ENCODE measurements at regions not wholly inside any gene's neighbourhood (a gene's known extent, or its start where the extent isn't known, plus 50 kb on each side); places are given as distances from the start of the nearest gene placed in this dataset.
"Not testable (repeated sequence)": the region's sequence is repeated elsewhere in the genome, so short reads cannot be mapped to it uniquely, and the experiment has no call there.

DNA sequence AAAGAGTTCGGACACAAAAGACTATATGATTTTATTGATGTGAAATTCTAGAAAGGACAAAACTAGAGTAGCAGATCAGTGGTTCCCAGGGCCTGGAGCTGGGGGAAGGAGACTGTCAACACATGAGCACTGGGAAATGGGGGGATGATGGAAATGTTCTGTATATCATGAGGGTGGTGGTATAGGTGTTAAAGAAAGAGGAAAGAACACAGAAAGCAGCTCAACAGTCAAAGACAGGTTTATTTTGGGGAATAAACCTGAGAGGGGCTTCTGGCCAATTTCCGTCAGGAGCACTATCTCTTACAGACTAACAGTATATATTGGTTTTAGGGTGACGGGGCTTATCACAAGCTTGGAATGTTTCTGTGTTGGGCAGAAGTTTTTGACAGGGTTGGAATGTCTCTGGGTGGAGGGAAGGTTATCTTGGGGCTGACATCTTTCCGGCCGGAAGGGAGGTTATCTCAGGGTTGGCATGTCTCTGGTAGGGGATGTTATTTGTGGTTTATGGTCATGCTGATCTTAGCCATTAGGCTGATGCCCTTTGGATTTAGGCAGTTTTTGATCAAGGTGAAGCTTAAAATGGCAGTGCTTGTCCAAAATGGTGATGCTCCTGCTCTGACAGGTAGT lies 254.6 kb upstream of the NRP1 start:
- H3K4me1 ChIP-seq: no peaks in the 10 kb centered on the region
- 78 to 95% (median 93%) methylated on average over 5 of the region's 5 CpGs for WGBS, 3 donors
- intact Hi-C loops (cut with DNase I): no loop called here
- no peaks in the 10 kb centered on the region for H3K9me3 ChIP-seq
- TF ChIP-seq, protein P1, sequence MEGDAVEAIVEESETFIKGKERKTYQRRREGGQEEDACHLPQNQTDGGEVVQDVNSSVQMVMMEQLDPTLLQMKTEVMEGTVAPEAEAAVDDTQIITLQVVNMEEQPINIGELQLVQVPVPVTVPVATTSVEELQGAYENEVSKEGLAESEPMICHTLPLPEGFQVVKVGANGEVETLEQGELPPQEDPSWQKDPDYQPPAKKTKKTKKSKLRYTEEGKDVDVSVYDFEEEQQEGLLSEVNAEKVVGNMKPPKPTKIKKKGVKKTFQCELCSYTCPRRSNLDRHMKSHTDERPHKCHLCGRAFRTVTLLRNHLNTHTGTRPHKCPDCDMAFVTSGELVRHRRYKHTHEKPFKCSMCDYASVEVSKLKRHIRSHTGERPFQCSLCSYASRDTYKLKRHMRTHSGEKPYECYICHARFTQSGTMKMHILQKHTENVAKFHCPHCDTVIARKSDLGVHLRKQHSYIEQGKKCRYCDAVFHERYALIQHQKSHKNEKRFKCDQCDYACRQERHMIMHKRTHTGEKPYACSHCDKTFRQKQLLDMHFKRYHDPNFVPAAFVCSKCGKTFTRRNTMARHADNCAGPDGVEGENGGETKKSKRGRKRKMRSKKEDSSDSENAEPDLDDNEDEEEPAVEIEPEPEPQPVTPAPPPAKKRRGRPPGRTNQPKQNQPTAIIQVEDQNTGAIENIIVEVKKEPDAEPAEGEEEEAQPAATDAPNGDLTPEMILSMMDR (IDR thresholded peaks at IDR 0.05): no peak
- H3K4me3 ChIP-seq: no peak overlapping the region
- DNase-seq (no peak), ATAC-seq (no peak)
- H3K27me3 ChIP-seq (ENCODE audit: insufficient read depth in 3 of 3, low read length in 2 of 3): no peaks in the 10 kb centered on the region
- no peaks in the 10 kb centered on the region for H3K36me3 ChIP-seq (ENCODE audit: insufficient read depth in 1 of 2, low read depth in 1 of 2)
- H3K27ac ChIP-seq: no peak overlapping the region

- H3K4me1 ChIP-seq; H3K27ac ChIP-seq; H3K4me3 ChIP-seq; intact Hi-C loops (cut with DNase I); H3K36me3 ChIP-seq (ENCODE audit: insufficient read depth in 1 of 2, low read depth in 1 of 2); DNase-seq; H3K9me3 ChIP-seq; H3K27me3 ChIP-seq (ENCODE audit: insufficient read depth in 3 of 3, low read length in 2 of 3); ATAC-seq: not testable (repeated sequence)
- 70 to 87% (median 86%) methylated on average over 3 of the region's 3 CpGs for WGBS, 3 donors
Measured at GRCh38 chr10:33584596-33584995, 250.1 kb upstream of the NRP1 start.

GRCh38 chr10:33579996-33580395 lies 245.5 kb upstream of the NRP1 start:
- Histone ChIP-seq H3K27me3 (ENCODE audit: insufficient read depth in 3 of 3, low read length in 2 of 3) (no peaks in the 10 kb centered on the region), H3K4me1 (no peaks in the 10 kb centered on the region), H3K4me3 (no peak overlapping the region), H3K9me3 (no peaks in the 10 kb centered on the region), H3K27ac (no peak overlapping the region), H3K36me3 (ENCODE audit: insufficient read depth in 1 of 2, low read depth in 1 of 2) (no peaks in the 10 kb centered on the region)
- TF ChIP-seq, protein P1 (IDR thresholded peaks at IDR 0.05): no peak
- intact Hi-C loops (cut with DNase I): no loop called here
- no peak for ATAC-seq
- 62 to 72% (median 65%) methylated on average over 3 of the region's 3 CpGs for WGBS, 3 donors
- no peak for DNase-seq

DNA sequence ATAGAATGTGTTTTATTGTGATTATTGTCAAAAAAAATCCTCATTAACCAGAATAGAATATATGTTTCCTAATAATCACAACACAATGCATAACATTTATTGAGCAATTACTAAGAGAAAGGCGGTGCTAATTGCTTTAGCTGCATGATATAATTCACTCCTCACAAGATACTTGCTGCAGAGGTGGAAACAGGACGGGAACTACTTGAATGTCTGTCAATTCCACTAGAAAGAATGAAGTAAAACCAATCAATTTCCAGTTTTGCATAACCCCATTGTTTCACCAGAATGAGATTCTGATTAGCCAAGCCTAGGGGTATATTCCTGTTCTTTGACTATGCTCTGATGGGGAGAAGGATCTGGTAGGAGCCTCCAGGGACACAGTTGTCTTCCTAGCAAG lies 239.1 kb upstream of the NRP1 start:
- 71 to 85% (median 73%) methylated on average over 2 of the region's 2 CpGs for WGBS, 3 donors
- Histone ChIP-seq H3K27me3 (ENCODE audit: insufficient read depth in 3 of 3, low read length in 2 of 3) (no peaks in the 10 kb centered on the region), H3K27ac (no peak overlapping the region), H3K9me3 (no peaks in the 10 kb centered on the region), H3K4me1 (no peaks in the 10 kb centered on the region), H3K4me3 (no peak overlapping the region), H3K36me3 (ENCODE audit: insufficient read depth in 1 of 2, low read depth in 1 of 2) (no peaks in the 10 kb centered on the region)
- TF ChIP-seq, protein P1 (IDR thresholded peaks at IDR 0.05): no peak
- intact Hi-C loops (cut with DNase I): no loop called here
- ATAC-seq: no peak
- no peak for DNase-seq

DNA sequence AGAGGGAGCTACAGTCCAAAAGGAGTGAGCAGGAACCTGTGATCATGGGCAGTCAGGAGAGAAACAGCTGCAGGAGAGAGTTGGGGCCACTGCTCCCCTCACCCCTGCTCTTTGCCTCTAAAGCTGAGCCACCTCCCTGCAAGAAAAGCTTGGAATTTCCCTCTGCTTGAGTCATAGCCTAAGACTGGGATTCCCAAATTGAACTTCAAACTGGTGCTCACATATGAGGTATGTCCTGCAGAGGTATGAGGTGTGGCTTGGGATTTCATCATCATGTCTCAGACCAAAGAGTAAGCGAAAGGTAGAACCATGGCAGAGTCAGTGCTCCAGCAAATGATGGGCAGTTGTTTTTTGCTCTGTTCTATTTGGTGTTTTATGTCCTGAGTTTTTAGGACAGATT lies 237.1 kb upstream of the NRP1 start:
- TF ChIP-seq, protein P1 (IDR thresholded peaks at IDR 0.05): no peak
- no peaks in the 10 kb centered on the region for H3K4me1 ChIP-seq
- ATAC-seq (no peak), DNase-seq (no peak)
- H3K9me3 ChIP-seq: no peaks in the 10 kb centered on the region
- H3K36me3 ChIP-seq (ENCODE audit: insufficient read depth in 1 of 2, low read depth in 1 of 2): no peaks in the 10 kb centered on the region
- WGBS, 3 donors: 95 to 100% (median 98%) methylated on average over 1 of the region's 1 CpG
- no peak overlapping the region for H3K27ac ChIP-seq
- H3K4me3 ChIP-seq: no peak overlapping the region
- intact Hi-C loops (cut with DNase I): no loop called here
- no peaks in the 10 kb centered on the region for H3K27me3 ChIP-seq (ENCODE audit: insufficient read depth in 3 of 3, low read length in 2 of 3)

All from psoas muscle (tissue), 7 donors.